Tibial nerve (tissue), 4 donors: ENCODE measurements at regions not wholly inside any gene's neighbourhood (a gene's known extent, or its start where the extent isn't known, plus 50 kb on each side); places are given as distances from the start of the nearest gene placed in this dataset.

ENCODE experiments used
- EP300 ChIP-seq, 2 donors: sonication (generic); formaldehyde crosslinking; IDR thresholded peaks; one replicate each; pipeline ENCODE4 v1.6.1; 2017; ENCODE audit warnings: antibody characterized with exemption in 2 of 2, mild to moderate bottlenecking in 1 of 2
- TF ChIP-seq, protein P1 (sequence below), 5 experiments: fragments of 200-600 bp in 3 of 5; fragments of 450-650 bp in 2 of 5; sonication (generic) in 3 of 5; IDR thresholded peaks; one replicate each; pipeline ENCODE4 v1.5.1; 2016 to 2019; ENCODE audit warnings: antibody characterized with exemption in 5 of 5, mild to moderate bottlenecking in 3 of 5, moderate library complexity in 2 of 5

DNA sequence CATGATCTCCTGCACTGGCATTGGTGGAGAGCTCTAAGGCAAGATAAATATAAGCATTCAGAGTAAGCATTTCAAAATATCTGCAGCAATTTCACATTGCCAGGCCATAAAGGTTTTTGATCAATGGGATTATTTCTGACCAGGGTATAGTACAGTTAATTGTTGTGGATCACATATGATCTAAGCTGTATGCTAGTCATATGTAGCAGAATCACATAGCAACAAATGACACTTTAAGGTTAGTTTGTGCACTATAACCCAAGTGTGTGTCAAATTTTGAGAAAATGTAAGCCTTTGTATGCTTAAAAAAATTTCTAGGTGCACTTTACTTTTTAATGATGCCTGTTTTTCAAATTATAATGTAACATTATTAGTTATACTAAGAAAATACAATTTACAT is 386.0 kb upstream of the ADAMTS5 start:
- TF ChIP-seq, protein P1, sequence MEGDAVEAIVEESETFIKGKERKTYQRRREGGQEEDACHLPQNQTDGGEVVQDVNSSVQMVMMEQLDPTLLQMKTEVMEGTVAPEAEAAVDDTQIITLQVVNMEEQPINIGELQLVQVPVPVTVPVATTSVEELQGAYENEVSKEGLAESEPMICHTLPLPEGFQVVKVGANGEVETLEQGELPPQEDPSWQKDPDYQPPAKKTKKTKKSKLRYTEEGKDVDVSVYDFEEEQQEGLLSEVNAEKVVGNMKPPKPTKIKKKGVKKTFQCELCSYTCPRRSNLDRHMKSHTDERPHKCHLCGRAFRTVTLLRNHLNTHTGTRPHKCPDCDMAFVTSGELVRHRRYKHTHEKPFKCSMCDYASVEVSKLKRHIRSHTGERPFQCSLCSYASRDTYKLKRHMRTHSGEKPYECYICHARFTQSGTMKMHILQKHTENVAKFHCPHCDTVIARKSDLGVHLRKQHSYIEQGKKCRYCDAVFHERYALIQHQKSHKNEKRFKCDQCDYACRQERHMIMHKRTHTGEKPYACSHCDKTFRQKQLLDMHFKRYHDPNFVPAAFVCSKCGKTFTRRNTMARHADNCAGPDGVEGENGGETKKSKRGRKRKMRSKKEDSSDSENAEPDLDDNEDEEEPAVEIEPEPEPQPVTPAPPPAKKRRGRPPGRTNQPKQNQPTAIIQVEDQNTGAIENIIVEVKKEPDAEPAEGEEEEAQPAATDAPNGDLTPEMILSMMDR (IDR thresholded peaks at IDR 0.05) = no peak
- TF ChIP-seq EP300 (IDR thresholded peaks at IDR 0.05) = no peak
